Neural cell (in vitro differentiated cells): ENCODE measurements at regions not wholly inside any gene's neighbourhood (a gene's known extent, or its start where the extent isn't known, plus 50 kb on each side); places are given as distances from the start of the nearest gene placed in this dataset.

Source experiments
- EZH2 ChIP-seq: fragments of 200-600, 300-800 bp; shearing (Covaris generic), sonication (generic); IDR thresholded peaks from 2 replicates; pipeline ENCODE4 v1.6.1; 2014; ENCODE audit warnings: antibody characterized with exemption, low read length, borderline replicate concordance, mild to moderate bottlenecking; ENCODE audit not compliant: insufficient read depth, poor library complexity, severe bottlenecking
- MXI1 ChIP-seq: fragments of 450-650 bp; conservative IDR thresholded peaks from 2 replicates; pipeline ENCODE4 v1.6.1; 2014; ENCODE audit warnings: antibody characterized with exemption, mild to moderate bottlenecking; ENCODE audit not compliant: poor library complexity, severe bottlenecking
- POLR2AphosphoS5 ChIP-seq: IDR thresholded peaks from 2 replicates; pipeline ENCODE4 v1.6.1; 2012
- RAD21 ChIP-seq: fragments of 450-650 bp; conservative IDR thresholded peaks from 2 replicates; pipeline ENCODE4 v1.6.1; 2014; ENCODE audit warnings: antibody characterized with exemption, mild to moderate bottlenecking, moderate library complexity
- SMC3 ChIP-seq: fragments of 450-650 bp; conservative IDR thresholded peaks from 2 replicates; pipeline ENCODE4 v1.6.1; 2014; ENCODE audit warnings: antibody characterized with exemption, mild to moderate bottlenecking, moderate library complexity; ENCODE audit not compliant: poor library complexity
- TAF1 ChIP-seq: IDR thresholded peaks from 2 replicates; pipeline ENCODE4 v1.6.1; 2012; ENCODE audit warnings: low read depth
- TF ChIP-seq, protein P1 (sequence below): fragments of 450-650 bp; IDR thresholded peaks from 2 replicates; pipeline ENCODE4 v1.5.1; 2014; ENCODE audit warnings: antibody characterized with exemption, mild to moderate bottlenecking, moderate library complexity; ENCODE audit not compliant: poor library complexity, severe bottlenecking
- TF ChIP-seq, protein P2 (sequence below): IDR thresholded peaks from 2 replicates; pipeline ENCODE4 v1.6.1; 2012; ENCODE audit warnings: borderline replicate concordance

DNA sequence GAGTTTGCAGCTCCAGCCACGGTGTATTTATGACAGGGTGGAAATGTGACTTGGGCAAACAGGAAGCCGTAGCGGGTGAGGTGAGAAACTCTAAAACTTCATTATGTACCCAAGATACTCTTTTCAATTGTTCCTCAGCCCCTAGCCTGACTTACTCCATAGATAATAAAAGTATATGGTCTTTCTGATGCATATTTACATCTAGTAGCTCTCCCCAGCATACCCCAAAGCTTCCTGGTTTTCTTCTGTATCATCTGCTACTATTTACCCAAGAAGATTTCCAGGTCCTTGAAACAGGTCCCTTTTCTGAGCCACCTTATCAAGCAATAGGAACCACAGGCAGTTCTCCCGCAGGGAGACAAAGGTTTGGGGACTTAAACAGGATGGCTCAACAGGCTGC, 201.5 kb upstream of the ESRRG start:
- TF ChIP-seq, protein P1, sequence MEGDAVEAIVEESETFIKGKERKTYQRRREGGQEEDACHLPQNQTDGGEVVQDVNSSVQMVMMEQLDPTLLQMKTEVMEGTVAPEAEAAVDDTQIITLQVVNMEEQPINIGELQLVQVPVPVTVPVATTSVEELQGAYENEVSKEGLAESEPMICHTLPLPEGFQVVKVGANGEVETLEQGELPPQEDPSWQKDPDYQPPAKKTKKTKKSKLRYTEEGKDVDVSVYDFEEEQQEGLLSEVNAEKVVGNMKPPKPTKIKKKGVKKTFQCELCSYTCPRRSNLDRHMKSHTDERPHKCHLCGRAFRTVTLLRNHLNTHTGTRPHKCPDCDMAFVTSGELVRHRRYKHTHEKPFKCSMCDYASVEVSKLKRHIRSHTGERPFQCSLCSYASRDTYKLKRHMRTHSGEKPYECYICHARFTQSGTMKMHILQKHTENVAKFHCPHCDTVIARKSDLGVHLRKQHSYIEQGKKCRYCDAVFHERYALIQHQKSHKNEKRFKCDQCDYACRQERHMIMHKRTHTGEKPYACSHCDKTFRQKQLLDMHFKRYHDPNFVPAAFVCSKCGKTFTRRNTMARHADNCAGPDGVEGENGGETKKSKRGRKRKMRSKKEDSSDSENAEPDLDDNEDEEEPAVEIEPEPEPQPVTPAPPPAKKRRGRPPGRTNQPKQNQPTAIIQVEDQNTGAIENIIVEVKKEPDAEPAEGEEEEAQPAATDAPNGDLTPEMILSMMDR: no peak
- TF ChIP-seq POLR2AphosphoS5 (no peak), EZH2 (no peak), TAF1 (no peak), RAD21 (no peak), SMC3 (no peak), MXI1 (no peak)
- TF ChIP-seq, protein P2, sequence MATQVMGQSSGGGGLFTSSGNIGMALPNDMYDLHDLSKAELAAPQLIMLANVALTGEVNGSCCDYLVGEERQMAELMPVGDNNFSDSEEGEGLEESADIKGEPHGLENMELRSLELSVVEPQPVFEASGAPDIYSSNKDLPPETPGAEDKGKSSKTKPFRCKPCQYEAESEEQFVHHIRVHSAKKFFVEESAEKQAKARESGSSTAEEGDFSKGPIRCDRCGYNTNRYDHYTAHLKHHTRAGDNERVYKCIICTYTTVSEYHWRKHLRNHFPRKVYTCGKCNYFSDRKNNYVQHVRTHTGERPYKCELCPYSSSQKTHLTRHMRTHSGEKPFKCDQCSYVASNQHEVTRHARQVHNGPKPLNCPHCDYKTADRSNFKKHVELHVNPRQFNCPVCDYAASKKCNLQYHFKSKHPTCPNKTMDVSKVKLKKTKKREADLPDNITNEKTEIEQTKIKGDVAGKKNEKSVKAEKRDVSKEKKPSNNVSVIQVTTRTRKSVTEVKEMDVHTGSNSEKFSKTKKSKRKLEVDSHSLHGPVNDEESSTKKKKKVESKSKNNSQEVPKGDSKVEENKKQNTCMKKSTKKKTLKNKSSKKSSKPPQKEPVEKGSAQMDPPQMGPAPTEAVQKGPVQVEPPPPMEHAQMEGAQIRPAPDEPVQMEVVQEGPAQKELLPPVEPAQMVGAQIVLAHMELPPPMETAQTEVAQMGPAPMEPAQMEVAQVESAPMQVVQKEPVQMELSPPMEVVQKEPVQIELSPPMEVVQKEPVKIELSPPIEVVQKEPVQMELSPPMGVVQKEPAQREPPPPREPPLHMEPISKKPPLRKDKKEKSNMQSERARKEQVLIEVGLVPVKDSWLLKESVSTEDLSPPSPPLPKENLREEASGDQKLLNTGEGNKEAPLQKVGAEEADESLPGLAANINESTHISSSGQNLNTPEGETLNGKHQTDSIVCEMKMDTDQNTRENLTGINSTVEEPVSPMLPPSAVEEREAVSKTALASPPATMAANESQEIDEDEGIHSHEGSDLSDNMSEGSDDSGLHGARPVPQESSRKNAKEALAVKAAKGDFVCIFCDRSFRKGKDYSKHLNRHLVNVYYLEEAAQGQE: no peak
